ENCODE measurements at regions not wholly inside any gene's neighbourhood (a gene's known extent, or its start where the extent isn't known, plus 50 kb on each side); places are given as distances from the start of the nearest gene placed in this dataset.

- Histone ChIP-seq H3K27me3 (ENCODE audit: control insufficient read depth, insufficient read depth) (no peaks in the 10 kb centered on the region), H3K4me1 (ENCODE audit: control insufficient read depth, insufficient read depth, low read length) (no peaks in the 10 kb centered on the region), H3K27ac (ENCODE audit: low read length) (no peak overlapping the region), H3K4me3 (ENCODE audit: low read length) (no peak overlapping the region), H3K9me3 (ENCODE audit: control insufficient read depth, low read length) (no peaks in the 10 kb centered on the region)
- 68% methylated on average over 4 of the region's 4 CpGs for WGBS
- no peak for ATAC-seq
- intact Hi-C loops (cut with DNase I) = no loop called here
- no peak for DNase-seq
Measured at GRCh38 chr18:37711766-37712505, 146.3 kb upstream of the CELF4 start.

DNA sequence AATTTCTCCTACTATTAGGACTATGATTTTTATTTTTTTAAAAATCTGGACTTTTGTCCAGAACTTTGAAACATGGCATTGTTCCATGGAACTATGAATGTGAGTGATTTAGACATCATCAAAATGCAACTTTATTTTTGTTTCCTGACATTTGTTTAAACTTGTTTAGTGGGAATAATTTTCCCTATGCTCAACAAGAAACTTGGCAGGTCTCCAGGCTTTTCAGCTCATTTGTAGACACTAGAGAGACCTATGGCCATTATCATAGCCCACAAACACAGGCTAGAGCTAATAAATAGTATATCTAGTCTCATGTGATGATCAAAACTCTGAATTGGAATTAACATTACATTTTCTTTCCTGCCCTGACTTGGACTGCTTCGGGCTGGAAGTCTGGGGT is 145.1 kb upstream of the CELF4 start:
- Histone ChIP-seq H3K27ac (ENCODE audit: low read length) (no peak overlapping the region), H3K9me3 (ENCODE audit: control insufficient read depth, low read length) (no peaks in the 10 kb centered on the region), H3K27me3 (ENCODE audit: control insufficient read depth, insufficient read depth) (no peaks in the 10 kb centered on the region), H3K4me1 (ENCODE audit: control insufficient read depth, insufficient read depth, low read length) (no peaks in the 10 kb centered on the region), H3K4me3 (ENCODE audit: low read length) (no peak overlapping the region)
- no peak for DNase-seq
- 42% methylated on average over 1 of the region's 1 CpG for WGBS
- no peak for ATAC-seq
- intact Hi-C loops (cut with DNase I) = no loop called here

GRCh38 chr18:37709740-37710139 is 144.1 kb upstream of the CELF4 start:
- H3K9me3 ChIP-seq (ENCODE audit: control insufficient read depth, low read length) = no peaks in the 10 kb centered on the region
- no peak for ATAC-seq
- 61% methylated on average over 2 of the region's 2 CpGs for WGBS
- intact Hi-C loops (cut with DNase I) = no loop called here
- no peak overlapping the region for H3K27ac ChIP-seq (ENCODE audit: low read length)
- no peaks in the 10 kb centered on the region for H3K27me3 ChIP-seq (ENCODE audit: control insufficient read depth, insufficient read depth)
- H3K4me3 ChIP-seq (ENCODE audit: low read length) = no peak overlapping the region
- no peaks in the 10 kb centered on the region for H3K4me1 ChIP-seq (ENCODE audit: control insufficient read depth, insufficient read depth, low read length)
- DNase-seq = no peak

DNA sequence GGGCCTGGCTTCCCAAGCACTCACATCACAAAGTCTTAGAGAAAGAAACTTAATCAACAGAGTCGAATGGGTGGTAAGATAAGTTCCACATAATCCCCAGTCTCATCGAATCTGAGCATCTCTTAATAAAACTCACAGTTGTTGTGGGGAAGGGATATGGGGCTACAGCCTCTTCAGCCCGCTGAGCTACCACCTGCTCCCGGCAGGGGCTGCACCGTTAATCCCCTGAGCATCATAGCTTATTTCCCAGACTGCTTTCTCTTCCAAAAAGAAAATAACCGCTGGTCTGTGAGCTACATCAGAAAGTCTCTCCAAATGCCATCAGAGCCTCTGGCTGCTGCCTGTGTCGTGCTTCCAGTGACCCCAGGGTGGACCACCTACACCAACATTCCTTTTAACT is 139.4 kb upstream of the CELF4 start:
- ATAC-seq (no peak), DNase-seq (no peak)
- WGBS = 86% methylated on average over 7 of the region's 7 CpGs
- no peak overlapping the region for H3K27ac ChIP-seq (ENCODE audit: low read length)
- no peaks in the 10 kb centered on the region for H3K27me3 ChIP-seq (ENCODE audit: control insufficient read depth, insufficient read depth)
- intact Hi-C loops (cut with DNase I) = no loop called here
- no peaks in the 10 kb centered on the region for H3K9me3 ChIP-seq (ENCODE audit: control insufficient read depth, low read length)
- no peak overlapping the region for H3K4me3 ChIP-seq (ENCODE audit: low read length)
- H3K4me1 ChIP-seq (ENCODE audit: control insufficient read depth, insufficient read depth, low read length) = no peaks in the 10 kb centered on the region

DNA sequence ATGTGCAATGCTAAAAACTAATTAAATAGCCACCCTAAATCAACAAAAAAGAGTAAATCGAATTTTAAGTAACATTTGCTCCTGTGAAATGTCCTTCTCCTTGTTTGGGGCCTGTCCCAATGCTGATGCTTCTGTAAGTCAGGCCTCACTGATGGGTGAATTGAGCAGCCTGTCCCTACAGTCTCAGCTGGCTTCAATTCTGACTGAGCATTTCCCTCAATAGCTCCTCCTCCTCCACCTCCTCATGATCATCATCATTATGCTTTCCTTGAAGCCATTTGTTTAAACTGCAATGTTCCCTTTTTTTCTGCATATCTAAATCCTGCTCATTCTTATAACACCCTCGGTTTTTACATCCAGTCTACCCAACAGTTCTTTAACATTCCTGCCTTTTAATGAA is 137.2 kb upstream of the CELF4 start:
- no peaks in the 10 kb centered on the region for H3K4me1 ChIP-seq (ENCODE audit: control insufficient read depth, insufficient read depth, low read length)
- H3K4me3 ChIP-seq (ENCODE audit: low read length) = no peak overlapping the region
- DNase-seq (no peak), ATAC-seq (no peak)
- intact Hi-C loops (cut with DNase I) = no loop called here
- 64% methylated on average over 2 of the region's 2 CpGs for WGBS
- H3K27me3 ChIP-seq (ENCODE audit: control insufficient read depth, insufficient read depth) = no peaks in the 10 kb centered on the region
- H3K27ac ChIP-seq (ENCODE audit: low read length) = no peak overlapping the region
- H3K9me3 ChIP-seq (ENCODE audit: control insufficient read depth, low read length) = no peaks in the 10 kb centered on the region

GRCh38 chr18:37701967-37702366 is 136.4 kb upstream of the CELF4 start:
- intact Hi-C loops (cut with DNase I) = no loop called here
- no peaks in the 10 kb centered on the region for H3K9me3 ChIP-seq (ENCODE audit: control insufficient read depth, low read length)
- no peaks in the 10 kb centered on the region for H3K4me1 ChIP-seq (ENCODE audit: control insufficient read depth, insufficient read depth, low read length)
- 33% methylated on average over 3 of the region's 3 CpGs for WGBS
- DNase-seq (no peak), ATAC-seq (peak in 1 of 2 donors; percentile 51)
- no peak overlapping the region for H3K27ac ChIP-seq (ENCODE audit: low read length)
- H3K4me3 ChIP-seq (ENCODE audit: low read length) = no peak overlapping the region
- H3K27me3 ChIP-seq (ENCODE audit: control insufficient read depth, insufficient read depth) = no peaks in the 10 kb centered on the region

DNA sequence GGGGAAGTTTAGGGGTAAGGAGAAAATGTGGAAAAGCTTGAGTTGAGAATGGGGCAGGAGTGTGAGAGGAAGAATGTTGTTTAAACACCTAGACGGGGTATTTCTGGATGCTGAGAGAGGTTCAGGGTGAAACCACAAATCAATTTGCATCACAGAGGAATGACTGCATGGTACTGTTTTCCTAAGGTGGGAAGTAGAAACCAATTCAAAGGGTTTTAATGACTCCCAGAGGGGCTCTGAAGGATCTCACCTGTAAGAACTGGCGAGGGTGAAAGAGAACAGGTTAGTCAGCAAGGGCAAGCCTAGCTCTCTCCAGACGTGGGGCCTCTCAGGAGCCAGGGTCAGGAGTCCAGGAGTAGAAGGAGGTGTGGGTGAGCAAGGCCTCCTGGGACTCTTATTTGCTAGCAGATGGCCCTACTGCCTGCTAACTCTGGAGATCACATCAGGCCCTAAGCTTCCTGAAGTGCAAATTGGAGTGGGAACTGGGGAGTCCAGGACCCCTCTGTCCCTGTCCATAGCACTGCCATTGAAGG is 133.0 kb upstream of the CELF4 start:
- Histone ChIP-seq H3K9me3 (ENCODE audit: control insufficient read depth, low read length) (no peaks in the 10 kb centered on the region), H3K4me1 (ENCODE audit: control insufficient read depth, insufficient read depth, low read length) (no peaks in the 10 kb centered on the region), H3K4me3 (ENCODE audit: low read length) (no peak overlapping the region), H3K27me3 (ENCODE audit: control insufficient read depth, insufficient read depth) (no peaks in the 10 kb centered on the region), H3K27ac (ENCODE audit: low read length) (no peak overlapping the region)
- 54% methylated on average over 3 of the region's 3 CpGs for WGBS
- intact Hi-C loops (cut with DNase I) = no loop called here
- DNase-seq = no peak
- ATAC-seq = no peak

DNA sequence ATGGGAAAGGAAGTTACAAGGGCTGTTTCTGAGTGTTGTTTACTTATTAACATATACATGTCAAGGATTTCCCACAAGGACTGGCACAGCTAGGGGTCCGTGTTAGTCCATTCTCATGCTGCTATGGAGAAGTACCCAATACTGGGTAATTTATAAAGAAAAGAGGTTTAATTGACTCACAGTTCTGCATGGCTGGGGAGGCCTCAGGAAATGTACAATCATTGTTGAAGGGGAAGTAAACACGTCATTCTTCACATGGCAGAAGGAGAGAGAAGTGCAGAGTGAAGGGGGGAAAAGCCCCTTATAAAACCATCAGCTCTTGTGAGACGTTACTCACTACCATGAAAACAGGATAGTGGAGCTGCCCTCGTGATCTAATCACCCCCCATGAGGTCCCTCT is 128.9 kb upstream of the CELF4 start:
- no peaks in the 10 kb centered on the region for H3K4me1 ChIP-seq (ENCODE audit: control insufficient read depth, insufficient read depth, low read length)
- DNase-seq (no peak), ATAC-seq (no peak)
- H3K4me3 ChIP-seq (ENCODE audit: low read length) = no peak overlapping the region
- no peak overlapping the region for H3K27ac ChIP-seq (ENCODE audit: low read length)
- no peaks in the 10 kb centered on the region for H3K9me3 ChIP-seq (ENCODE audit: control insufficient read depth, low read length)
- WGBS = 43% methylated on average over 4 of the region's 4 CpGs
- no peaks in the 10 kb centered on the region for H3K27me3 ChIP-seq (ENCODE audit: control insufficient read depth, insufficient read depth)
- intact Hi-C loops (cut with DNase I) = no loop called here

DNA sequence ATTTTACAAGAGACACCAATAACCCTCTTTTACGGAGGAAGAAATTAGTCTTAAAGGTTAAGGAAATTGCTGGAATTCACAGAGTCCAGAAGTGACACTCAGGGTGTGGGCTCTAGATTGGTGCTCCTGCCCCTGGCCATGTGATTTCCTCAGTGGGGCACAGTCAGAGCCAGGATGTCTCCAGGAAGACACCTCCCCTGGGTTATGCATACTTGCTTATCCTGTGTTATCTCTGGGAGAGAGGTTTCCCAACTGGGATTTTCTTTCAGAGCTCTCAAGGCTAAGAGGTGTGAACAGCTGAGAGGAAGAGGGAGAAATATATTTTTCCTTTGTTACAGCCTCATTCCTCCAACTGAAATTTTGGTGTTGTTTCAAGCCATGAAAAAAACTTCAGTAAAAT is 125.6 kb upstream of the CELF4 start:
- H3K27me3 ChIP-seq (ENCODE audit: control insufficient read depth, insufficient read depth) = no peaks in the 10 kb centered on the region
- no peak overlapping the region for H3K4me3 ChIP-seq (ENCODE audit: low read length)
- DNase-seq (peak in 1 of 3 donors; percentile 11), ATAC-seq (peak; percentile 64 to 88)
- no peak overlapping the region for H3K27ac ChIP-seq (ENCODE audit: low read length)
- intact Hi-C loops (cut with DNase I) = no loop called here
- H3K9me3 ChIP-seq (ENCODE audit: control insufficient read depth, low read length) = no peaks in the 10 kb centered on the region
- no peaks in the 10 kb centered on the region for H3K4me1 ChIP-seq (ENCODE audit: control insufficient read depth, insufficient read depth, low read length)
- WGBS = 52% methylated on average over 1 of the region's 1 CpG

DNA sequence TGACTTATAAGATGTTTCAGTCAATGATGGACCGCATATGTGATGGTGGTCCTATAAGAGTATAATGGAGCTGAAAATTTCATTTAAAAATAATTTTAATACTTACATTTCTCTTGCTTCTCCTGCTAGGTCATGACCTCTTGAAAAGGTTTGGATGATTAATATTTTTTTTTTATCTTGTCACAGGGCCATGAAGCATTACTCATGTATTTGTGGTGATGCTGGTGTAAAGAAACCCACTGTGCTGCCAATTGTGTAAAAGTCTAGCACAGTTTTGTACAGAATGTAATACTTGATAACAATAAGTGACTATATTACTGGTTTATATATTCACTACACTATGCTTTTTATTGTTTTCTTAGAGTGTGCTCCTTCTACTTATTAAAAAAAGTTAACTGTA is 124.2 kb upstream of the CELF4 start:
- ATAC-seq = no peak
- no peak for DNase-seq
- intact Hi-C loops (cut with DNase I) = no loop called here
- Histone ChIP-seq H3K27me3 (ENCODE audit: control insufficient read depth, insufficient read depth) (no peaks in the 10 kb centered on the region), H3K9me3 (ENCODE audit: control insufficient read depth, low read length) (no peaks in the 10 kb centered on the region), H3K27ac (ENCODE audit: low read length) (no peak overlapping the region), H3K4me1 (ENCODE audit: control insufficient read depth, insufficient read depth, low read length) (no peaks in the 10 kb centered on the region), H3K4me3 (ENCODE audit: low read length) (no peak overlapping the region)
- WGBS = 99% methylated on average over 1 of the region's 1 CpG

DNA sequence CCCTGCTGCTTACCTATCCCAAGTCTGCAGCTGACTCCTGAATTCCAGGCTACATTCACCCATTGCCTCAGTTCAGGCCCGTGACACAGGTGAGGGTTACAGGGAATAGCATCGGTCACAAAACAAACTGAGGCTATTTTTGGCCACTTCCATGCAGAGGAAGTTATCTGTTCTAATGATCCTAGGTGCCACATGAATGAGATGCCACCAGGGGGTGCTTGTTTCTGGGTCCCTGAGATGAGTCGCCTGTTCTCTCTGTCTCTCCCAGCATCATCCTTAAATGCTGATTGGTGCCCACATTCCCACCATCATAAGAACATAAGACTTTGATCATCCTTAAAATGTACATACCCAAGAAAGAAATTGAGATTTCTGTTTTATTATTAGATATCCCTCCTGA is 119.0 kb upstream of the CELF4 start:
- H3K27me3 ChIP-seq (ENCODE audit: control insufficient read depth, insufficient read depth) = no peaks in the 10 kb centered on the region
- ATAC-seq (no peak), DNase-seq (no peak)
- no peak overlapping the region for H3K4me3 ChIP-seq (ENCODE audit: low read length)
- intact Hi-C loops (cut with DNase I) = no loop called here
- no peak overlapping the region for H3K27ac ChIP-seq (ENCODE audit: low read length)
- no peaks in the 10 kb centered on the region for H3K4me1 ChIP-seq (ENCODE audit: control insufficient read depth, insufficient read depth, low read length)
- 69% methylated on average over 3 of the region's 3 CpGs for WGBS
- no peaks in the 10 kb centered on the region for H3K9me3 ChIP-seq (ENCODE audit: control insufficient read depth, low read length)

GRCh38 chr18:37684183-37684582 is 118.6 kb upstream of the CELF4 start:
- no peak overlapping the region for H3K27ac ChIP-seq (ENCODE audit: low read length)
- WGBS = 88% methylated on average over 5 of the region's 5 CpGs

More at GRCh38 chr18:37684183-37684582, 118.6 kb upstream of the CELF4 start:
- Histone ChIP-seq H3K27me3 (ENCODE audit: control insufficient read depth, insufficient read depth) (no peaks in the 10 kb centered on the region), H3K9me3 (ENCODE audit: control insufficient read depth, low read length) (no peaks in the 10 kb centered on the region), H3K4me1 (ENCODE audit: control insufficient read depth, insufficient read depth, low read length) (no peaks in the 10 kb centered on the region), H3K4me3 (ENCODE audit: low read length) (no peak overlapping the region)
- DNase-seq (no peak), ATAC-seq (no peak)
- intact Hi-C loops (cut with DNase I) = no loop called here
